KMS-11 (cell line): ENCODE measurements at regions not wholly inside any gene's neighbourhood (a gene's known extent, or its start where the extent isn't known, plus 50 kb on each side); places are given as distances from the start of the nearest gene placed in this dataset.

ENCODE experiments used
- H2AFZ ChIP-seq: fragments of 200-600 bp; sonication (generic); 2 replicates; pipeline ENCODE4 v1.6.1; 2016; ENCODE audit warnings: antibody characterized with exemption, mixed run types, low read depth
- H3K27ac ChIP-seq: fragments of 200-600 bp; sonication (generic); 2 replicates; pipeline ENCODE4 v1.6.1; 2016; ENCODE audit warnings: mild to moderate bottlenecking, mixed run types
- H3K27me3 ChIP-seq: fragments of 200-600 bp; sonication (generic); 2 replicates; pipeline ENCODE4 v1.6.1; 2017; ENCODE audit warnings: mild to moderate bottlenecking, low read depth, mixed run types, moderate library complexity; ENCODE audit not compliant: insufficient read depth
- H3K36me3 ChIP-seq: fragments of 200-600 bp; sonication (generic); 2 replicates; pipeline ENCODE4 v1.6.1; 2017; ENCODE audit warnings: mild to moderate bottlenecking, mixed run types; ENCODE audit not compliant: insufficient read depth
- H3K4me1 ChIP-seq: fragments of 200-600 bp; sonication (generic); 2 replicates; pipeline ENCODE4 v1.6.1; 2016; ENCODE audit warnings: mild to moderate bottlenecking, low read depth, mixed run types; ENCODE audit not compliant: poor library complexity, severe bottlenecking
- H3K4me2 ChIP-seq: fragments of 200-600 bp; sonication (generic); 2 replicates; pipeline ENCODE4 v1.7.0; 2016; ENCODE audit warnings: mild to moderate bottlenecking, mixed run types
- H3K4me3 ChIP-seq: fragments of 200-600 bp; sonication (generic); IDR thresholded peaks from 2 replicates; pipeline ENCODE4 v1.6.1; 2017; ENCODE audit warnings: low read depth, low read length, mixed read lengths; ENCODE audit not compliant: insufficient read depth
- H3K79me2 ChIP-seq: fragments of 200-600 bp; sonication (generic); 2 replicates; pipeline ENCODE4 v1.6.1; 2016; ENCODE audit warnings: low read depth, mixed run types; ENCODE audit not compliant: insufficient read depth
- H3K9ac ChIP-seq: fragments of 200-600 bp; sonication (generic); 2 replicates; pipeline ENCODE4 v1.6.1; 2016; ENCODE audit warnings: mild to moderate bottlenecking, mixed run types
- H4K20me1 ChIP-seq: fragments of 200-600 bp; sonication (generic); 2 replicates; pipeline ENCODE4 v1.6.1; 2016; ENCODE audit warnings: mild to moderate bottlenecking, mixed run types; ENCODE audit not compliant: insufficient read depth
- CTCF ChIP-seq: fragments of 200-600 bp; sonication (generic); conservative IDR thresholded peaks from 2 replicates; pipeline ENCODE4 v1.6.1; 2017; ENCODE audit warnings: low read depth, mild to moderate bottlenecking, antibody characterized with exemption, low read length, moderate library complexity, mixed read lengths

- Histone ChIP-seq H2AFZ (no peak overlapping the region), H3K27ac (no peak overlapping the region), H3K4me2 (no peak overlapping the region), H3K79me2 (no peaks in the 10 kb centered on the region), H3K9ac (no peak overlapping the region), H3K4me3 (no peak overlapping the region), H3K27me3 (no peaks in the 10 kb centered on the region), H4K20me1 (no peaks in the 10 kb centered on the region), H3K4me1 (no peaks in the 10 kb centered on the region), H3K36me3 (no peaks in the 10 kb centered on the region)
- TF ChIP-seq CTCF, result no peak
Observed at GRCh38 chrX:95350774-95351488, 1333.7 kb upstream of the DIAPH2 start.

GRCh38 chrX:95367286-95367685, 1317.4 kb upstream of the DIAPH2 start:
- Histone ChIP-seq H3K27ac (no peak overlapping the region), H3K79me2 (no peaks in the 10 kb centered on the region), H3K27me3 (no peaks in the 10 kb centered on the region), H3K4me3 (no peak overlapping the region), H2AFZ (no peak overlapping the region), H3K9ac (no peak overlapping the region), H3K4me2 (no peak overlapping the region), H3K4me1 (no peaks in the 10 kb centered on the region), H3K36me3 (no peaks in the 10 kb centered on the region), H4K20me1 (no peaks in the 10 kb centered on the region)
- no peak for TF ChIP-seq CTCF

DNA sequence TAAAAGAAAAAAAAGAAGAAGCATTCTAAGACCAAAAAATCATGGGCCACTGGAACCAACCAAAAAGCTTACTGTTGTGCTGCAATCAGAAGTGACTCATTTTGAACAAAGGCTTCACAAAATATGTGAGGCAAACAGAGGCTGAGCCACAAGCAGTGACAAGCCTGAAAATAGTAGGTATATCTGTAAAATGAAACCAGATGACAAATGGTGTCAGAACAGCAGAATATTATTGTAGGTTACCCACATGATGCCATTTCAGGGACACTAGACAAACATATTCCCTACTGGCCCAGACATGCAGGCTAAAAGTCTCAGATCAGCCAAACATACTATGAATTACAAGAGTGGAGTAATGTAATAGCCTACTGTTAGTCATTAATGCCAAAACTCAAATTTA, 1301.8 kb upstream of the DIAPH2 start:
- Histone ChIP-seq H3K27me3 (no peaks in the 10 kb centered on the region), H3K4me1 (peaks cover 6% of the 10 kb centered on the region), H3K36me3 (no peaks in the 10 kb centered on the region), H4K20me1 (no peaks in the 10 kb centered on the region), H3K4me2 (no peak overlapping the region), H2AFZ (no peak overlapping the region; the same call in 1 of the 2 replicates), H3K9ac (no peak overlapping the region), H3K27ac (no peak overlapping the region; the same call in 1 of the 2 replicates), H3K4me3 (no peak overlapping the region), H3K79me2 (no peaks in the 10 kb centered on the region)
- TF ChIP-seq CTCF, result no peak

DNA sequence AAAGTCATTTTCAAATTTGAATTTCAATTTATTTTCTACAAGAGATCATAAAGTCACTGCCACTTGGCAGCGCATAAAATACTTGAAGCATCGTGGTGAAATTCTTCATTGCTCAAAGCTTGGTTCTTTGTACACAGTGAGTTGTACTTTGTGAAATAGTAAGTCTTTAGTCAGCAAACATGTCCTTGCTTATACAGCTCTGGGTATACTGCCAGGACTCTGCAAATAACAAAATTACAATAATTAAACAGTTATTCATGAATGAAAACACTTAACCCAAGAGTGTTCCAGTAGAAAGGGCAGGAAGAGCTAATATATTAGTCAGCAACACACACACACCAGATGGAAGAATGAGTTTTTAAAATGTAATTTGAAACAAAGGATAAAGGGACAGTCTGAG, 1300.9 kb upstream of the DIAPH2 start:
- Histone ChIP-seq H3K4me1 (peaks cover 6% of the 10 kb centered on the region), H2AFZ (no peak overlapping the region), H3K27me3 (no peaks in the 10 kb centered on the region), H3K27ac (no peak overlapping the region), H3K4me2 (no peak overlapping the region), H3K79me2 (no peaks in the 10 kb centered on the region), H3K4me3 (no peak overlapping the region), H3K36me3 (no peaks in the 10 kb centered on the region), H4K20me1 (no peaks in the 10 kb centered on the region), H3K9ac (no peak overlapping the region)
- no peak for TF ChIP-seq CTCF
